Gastrocnemius medialis (tissue), 4 donors: ENCODE measurements at regions not wholly inside any gene's neighbourhood (a gene's known extent, or its start where the extent isn't known, plus 50 kb on each side); places are given as distances from the start of the nearest gene placed in this dataset.

Experiments
- POLR2A ChIP-seq, 2 donors: fragments of 450-650 bp; IDR thresholded peaks; one replicate each; pipeline ENCODE4 v1.6.1; 2017; ENCODE audit warnings: antibody characterized with exemption in 2 of 2, mild to moderate bottlenecking in 2 of 2, moderate library complexity in 2 of 2
- TF ChIP-seq, protein P1 (sequence below), 5 experiments: fragments of 450-650 bp in 3 of 5; fragments of 200-600 bp in 2 of 5; sonication (generic) in 2 of 5; IDR thresholded peaks in 4 of 5; conservative IDR thresholded peaks in 1 of 5; 1 replicate in 4 of 5; 2 replicates in 1 of 5; pipeline ENCODE4 v1.5.1; 2016 to 2019; ENCODE audit warnings: antibody characterized with exemption in 5 of 5, mild to moderate bottlenecking in 3 of 5, moderate library complexity in 3 of 5

DNA sequence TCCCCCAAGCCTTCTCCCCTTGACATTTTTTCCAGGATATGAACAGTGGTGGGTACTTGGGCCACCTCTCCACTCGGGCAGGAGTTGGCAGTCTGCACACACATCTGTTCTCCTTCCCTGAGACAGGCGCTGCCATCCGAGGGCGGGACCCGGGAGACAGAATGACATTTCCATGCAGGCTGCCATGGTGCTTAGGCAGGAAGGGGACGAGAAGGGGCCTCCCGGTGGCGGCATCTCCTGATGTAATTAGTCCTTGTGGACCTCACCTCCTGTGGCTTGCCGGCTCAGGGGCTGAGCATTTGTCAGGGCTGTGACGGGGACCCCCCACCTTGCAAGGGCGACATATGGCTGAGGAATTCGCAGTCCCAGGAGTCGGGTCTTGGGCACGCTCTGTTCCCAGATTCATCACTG is 197.2 kb downstream of the FOXL1 start:
- TF ChIP-seq, protein P1, sequence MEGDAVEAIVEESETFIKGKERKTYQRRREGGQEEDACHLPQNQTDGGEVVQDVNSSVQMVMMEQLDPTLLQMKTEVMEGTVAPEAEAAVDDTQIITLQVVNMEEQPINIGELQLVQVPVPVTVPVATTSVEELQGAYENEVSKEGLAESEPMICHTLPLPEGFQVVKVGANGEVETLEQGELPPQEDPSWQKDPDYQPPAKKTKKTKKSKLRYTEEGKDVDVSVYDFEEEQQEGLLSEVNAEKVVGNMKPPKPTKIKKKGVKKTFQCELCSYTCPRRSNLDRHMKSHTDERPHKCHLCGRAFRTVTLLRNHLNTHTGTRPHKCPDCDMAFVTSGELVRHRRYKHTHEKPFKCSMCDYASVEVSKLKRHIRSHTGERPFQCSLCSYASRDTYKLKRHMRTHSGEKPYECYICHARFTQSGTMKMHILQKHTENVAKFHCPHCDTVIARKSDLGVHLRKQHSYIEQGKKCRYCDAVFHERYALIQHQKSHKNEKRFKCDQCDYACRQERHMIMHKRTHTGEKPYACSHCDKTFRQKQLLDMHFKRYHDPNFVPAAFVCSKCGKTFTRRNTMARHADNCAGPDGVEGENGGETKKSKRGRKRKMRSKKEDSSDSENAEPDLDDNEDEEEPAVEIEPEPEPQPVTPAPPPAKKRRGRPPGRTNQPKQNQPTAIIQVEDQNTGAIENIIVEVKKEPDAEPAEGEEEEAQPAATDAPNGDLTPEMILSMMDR (IDR thresholded peaks at IDR 0.05 in 4 of 5, conservative IDR thresholded peaks at IDR 0.05 in 1 of 5), result no peak
- TF ChIP-seq POLR2A (IDR thresholded peaks at IDR 0.05), result no peak
